PC-3 (cell line): ENCODE measurements at regions not wholly inside any gene's neighbourhood (a gene's known extent, or its start where the extent isn't known, plus 50 kb on each side); places are given as distances from the start of the nearest gene placed in this dataset.

ENCODE experiments used
- CTCF ChIP-seq: fragments of 300-600 bp; sonication (generic); conservative IDR thresholded peaks from 2 replicates; pipeline ENCODE4 v1.5.1; 2017; ENCODE audit warnings: antibody characterized with exemption, low read depth, mild to moderate bottlenecking, low read length
- EZH2 ChIP-seq: fragments of 300-600 bp; sonication (generic); IDR thresholded peaks from one replicate; pipeline ENCODE4 v1.6.1; 2017; ENCODE audit warnings: antibody characterized with exemption, mild to moderate bottlenecking, low read length; ENCODE audit not compliant: unreplicated experiment
- EZH2phosphoT487 ChIP-seq: fragments of 300-600 bp; sonication (generic); IDR thresholded peaks from 2 replicates; pipeline ENCODE4 v1.6.1; 2018; ENCODE audit warnings: mild to moderate bottlenecking, antibody characterized with exemption, low read length, borderline replicate concordance

DNA sequence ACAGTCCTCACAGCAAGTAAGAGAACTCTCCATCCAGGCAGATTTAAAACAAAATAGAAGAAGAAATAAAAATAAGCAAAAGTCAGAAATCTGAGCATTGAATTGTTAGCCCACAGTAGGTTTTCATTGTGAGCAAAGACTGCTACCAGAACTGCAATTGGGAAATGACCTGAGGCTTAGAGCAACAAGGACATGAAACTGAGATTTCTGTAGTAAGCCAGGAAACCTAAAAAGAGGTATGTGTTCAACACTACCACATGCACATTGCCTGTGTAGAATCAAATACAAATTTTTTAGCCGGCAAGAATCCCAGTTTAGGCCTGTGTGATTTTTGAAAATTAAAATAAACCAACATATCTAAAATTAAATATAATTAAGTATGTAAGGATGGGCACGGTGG is 928.4 kb upstream of the WWC1 start:
- no peak for TF ChIP-seq CTCF
- TF ChIP-seq EZH2phosphoT487: no peak
- no peak for TF ChIP-seq EZH2
